H9 (cell line): ENCODE measurements at regions not wholly inside any gene's neighbourhood (a gene's known extent, or its start where the extent isn't known, plus 50 kb on each side); places are given as distances from the start of the nearest gene placed in this dataset.

Experiments
- DNase-seq: peaks from one replicate; pipeline ENCODE4 v3.0.0-alpha.2; 2017
- H2AFZ ChIP-seq: one replicate; pipeline ENCODE4 v1.6.1; 2013; ENCODE audit warnings: mild to moderate bottlenecking, low read length, control low read depth, moderate library complexity
- H2AK5ac ChIP-seq: 2 replicates; pipeline ENCODE4 v1.6.1; 2013; ENCODE audit warnings: low read length, control low read depth, mixed read lengths; ENCODE audit not compliant: insufficient read length
- H2BK120ac ChIP-seq: one replicate; pipeline ENCODE4 v1.6.1; 2013; ENCODE audit warnings: low read depth, mild to moderate bottlenecking, low read length, control low read depth, inconsistent platforms; ENCODE audit not compliant: poor library complexity, severe bottlenecking
- H2BK12ac ChIP-seq: 2 replicates; pipeline ENCODE4 v1.6.1; 2013; ENCODE audit warnings: low read length, control low read depth, mixed read lengths, low read depth; ENCODE audit not compliant: insufficient read length
- H2BK15ac ChIP-seq: 2 replicates; pipeline ENCODE4 v1.6.1; 2013; ENCODE audit warnings: low read depth, low read length, control low read depth
- H2BK20ac ChIP-seq: one replicate; pipeline ENCODE4 v1.6.1; 2013; ENCODE audit warnings: low read depth, mild to moderate bottlenecking, low read length, control low read depth, inconsistent platforms; ENCODE audit not compliant: poor library complexity, severe bottlenecking
- H2BK5ac ChIP-seq: 2 replicates; pipeline ENCODE4 v1.6.1; 2013; ENCODE audit warnings: low read length, control low read depth, mixed read lengths; ENCODE audit not compliant: insufficient read length
- H3K14ac ChIP-seq: 2 replicates; pipeline ENCODE4 v1.6.1; 2013; ENCODE audit warnings: low read length, control low read depth; ENCODE audit not compliant: insufficient read depth
- H3K18ac ChIP-seq: 2 replicates; pipeline ENCODE4 v1.6.1; 2013; ENCODE audit warnings: low read depth, mild to moderate bottlenecking, mixed read lengths, low read length, control low read depth; ENCODE audit not compliant: insufficient read length
- H3K23ac ChIP-seq: 2 replicates; pipeline ENCODE4 v1.6.1; 2013; ENCODE audit warnings: low read length, control low read depth, mixed read lengths, low read depth; ENCODE audit not compliant: insufficient read length
- H3K23me2 ChIP-seq: 2 replicates; pipeline ENCODE4 v1.6.1; 2013; ENCODE audit warnings: low read depth, mild to moderate bottlenecking, mixed read lengths, low read length, control low read depth; ENCODE audit not compliant: insufficient read length, poor library complexity, severe bottlenecking
- H3K27ac ChIP-seq: 2 replicates; pipeline ENCODE4 v1.5.1; 2013; ENCODE audit warnings: low read length, control low read depth, mixed read lengths, low read depth; ENCODE audit not compliant: insufficient read length
- H3K27me3 ChIP-seq: 2 replicates; pipeline ENCODE4 v1.6.1; 2013; ENCODE audit warnings: low read length, control low read depth, inconsistent platforms; ENCODE audit not compliant: insufficient read depth
- H3K4ac ChIP-seq: 2 replicates; pipeline ENCODE4 v1.6.1; 2013; ENCODE audit warnings: low read depth, mild to moderate bottlenecking, control low read depth, inconsistent platforms, low read length, moderate library complexity
- H3K4me1 ChIP-seq: 2 replicates; pipeline ENCODE4 v1.6.1; 2013; ENCODE audit warnings: low read length, control low read depth, inconsistent platforms; ENCODE audit not compliant: insufficient read depth
- H3K4me2 ChIP-seq: 2 replicates; pipeline ENCODE4 v1.6.1; 2013; ENCODE audit warnings: low read length, control low read depth, mixed read lengths; ENCODE audit not compliant: insufficient read length, insufficient read depth
- H3K56ac ChIP-seq: 2 replicates; pipeline ENCODE4 v1.6.1; 2013; ENCODE audit warnings: low read depth, mild to moderate bottlenecking, mixed read lengths, low read length, control low read depth; ENCODE audit not compliant: insufficient read length
- H3K79me1 ChIP-seq: 2 replicates; pipeline ENCODE4 v1.6.1; 2013; ENCODE audit warnings: low read depth, mild to moderate bottlenecking, moderate library complexity, low read length, control low read depth, inconsistent platforms; ENCODE audit not compliant: insufficient read depth, poor library complexity, severe bottlenecking
- H3K79me2 ChIP-seq: 2 replicates; pipeline ENCODE4 v1.6.1; 2013; ENCODE audit warnings: low read length, control low read depth, inconsistent platforms; ENCODE audit not compliant: insufficient read depth
- H3K9ac ChIP-seq: 2 replicates; pipeline ENCODE4 v1.6.1; 2013; ENCODE audit warnings: low read length, control low read depth, mixed read lengths; ENCODE audit not compliant: insufficient read length; ENCODE audit errors: extremely low read depth
- H3K9me3 ChIP-seq: one replicate; pipeline ENCODE4 v1.6.1; 2013; ENCODE audit warnings: low read depth, low read length, inconsistent platforms; ENCODE audit not compliant: control insufficient read depth
- H3T11ph ChIP-seq: one replicate; pipeline ENCODE4 v1.6.1; 2013; ENCODE audit warnings: mild to moderate bottlenecking, low read length, control low read depth, inconsistent platforms
- H4K20me1 ChIP-seq: one replicate; pipeline ENCODE4 v1.6.1; 2013; ENCODE audit not compliant: control insufficient read depth, insufficient read length, insufficient read depth
- H4K5ac ChIP-seq: 2 replicates; pipeline ENCODE4 v1.6.1; 2013; ENCODE audit warnings: low read depth, mild to moderate bottlenecking, mixed read lengths, low read length, control low read depth; ENCODE audit not compliant: insufficient read length
- H4K8ac ChIP-seq: replicated peaks from 2 replicates; pipeline ENCODE4 v1.6.1; 2013; ENCODE audit warnings: low read length, control low read depth, mixed read lengths, low read depth; ENCODE audit not compliant: insufficient read length
- H4K91ac ChIP-seq: 2 replicates; pipeline ENCODE4 v1.6.1; 2013; ENCODE audit warnings: low read depth, mild to moderate bottlenecking, moderate library complexity, mixed read lengths, low read length, control low read depth; ENCODE audit not compliant: insufficient read length
- H3K27ac Mint-ChIP-seq, 3 experiments: 2 replicates in 2 of 3; 3 replicates in 1 of 3; pipeline ENCODE4 v1.8.0; 2020 to 2021; ENCODE audit warnings: mixed read lengths in 3 of 3, mild to moderate bottlenecking in 1 of 3, moderate library complexity in 1 of 3
- H3K27me3 Mint-ChIP-seq: 2 replicates; pipeline ENCODE4 v1.8.0; 2021; ENCODE audit warnings: low read depth, mild to moderate bottlenecking, moderate library complexity, mixed read lengths
- H3K36me3 Mint-ChIP-seq, 3 experiments: 2 replicates in 2 of 3; 3 replicates in 1 of 3; pipeline ENCODE4 v1.8.0; 2020 to 2021; ENCODE audit warnings: low read depth in 3 of 3, mixed read lengths in 3 of 3; ENCODE audit not compliant: insufficient read depth in 1 of 3
- H3K4me1 Mint-ChIP-seq, 2 experiments: 2 replicates each; pipeline ENCODE4 v1.8.0; 2020; ENCODE audit warnings: mixed read lengths in 2 of 2
- H3K4me3 Mint-ChIP-seq, 2 experiments: 2 replicates in 1 of 2; 3 replicates in 1 of 2; pipeline ENCODE4 v1.8.0; 2020 to 2021; ENCODE audit warnings: mild to moderate bottlenecking in 2 of 2, mixed read lengths in 2 of 2, moderate library complexity in 1 of 2
- H3K9me3 Mint-ChIP-seq, 2 experiments: 2 replicates in 1 of 2; 3 replicates in 1 of 2; pipeline ENCODE4 v1.8.0; 2020; ENCODE audit warnings: mild to moderate bottlenecking in 2 of 2, mixed read lengths in 2 of 2, moderate library complexity in 1 of 2
- CTCF ChIP-seq: fragments of 200-600 bp; sonication (generic); conservative IDR thresholded peaks from 3 replicates; pipeline ENCODE4 v1.8.0; 2021; ENCODE audit warnings: antibody characterized with exemption, mild to moderate bottlenecking

- Histone ChIP-seq H3K4me2 (no peak overlapping the region), H3K18ac (no peak overlapping the region), H3K27me3 (no peaks in the 10 kb centered on the region), H2AFZ (no peak overlapping the region), H3K14ac (no peak overlapping the region), H2BK5ac (no peak overlapping the region), H3K9me3 (no peaks in the 10 kb centered on the region), H3K79me1 (no peaks in the 10 kb centered on the region), H2BK20ac (no peak overlapping the region), H4K20me1 (no peaks in the 10 kb centered on the region), H3K4me1 (no peaks in the 10 kb centered on the region), H3K4ac (no peak overlapping the region), H3K27ac (no peak overlapping the region), H3K9ac (no peak overlapping the region), H4K8ac (no peak overlapping the region), H3K23me2 (no peaks in the 10 kb centered on the region), H3K23ac (no peak overlapping the region), H2AK5ac (no peak overlapping the region), H3T11ph (no peak overlapping the region), H4K91ac (no peak overlapping the region), H3K56ac (no peak overlapping the region), H3K79me2 (no peaks in the 10 kb centered on the region), H2BK120ac (no peak overlapping the region), H4K5ac (no peak overlapping the region), H2BK15ac (no peak overlapping the region), H2BK12ac (no peak overlapping the region)
- Mint-ChIP-seq H3K4me1 (peaks cover 0 to 5% of the 10 kb centered on the region in 2 experiments), H3K27me3 (no peaks in the 10 kb centered on the region), H3K4me3 (no peak overlapping the region), H3K27ac (no peak overlapping the region), H3K9me3 (no peaks in the 10 kb centered on the region), H3K36me3 (no peaks in the 10 kb centered on the region)
- no peak for TF ChIP-seq CTCF
- no peak for DNase-seq
Observed at GRCh38 chr2:176412136-176412535, 142.9 kb downstream of the MTX2 start.
